Endothelial cell of umbilical vein (primary cell): ENCODE measurements at regions not wholly inside any gene's neighbourhood (a gene's known extent, or its start where the extent isn't known, plus 50 kb on each side); places are given as distances from the start of the nearest gene placed in this dataset.

Experiments used
- BruUV-seq: library from RNA; stranded (reverse); fragments of 400-500 nt; replicated peaks from 2 replicates; lab custom pipeline; 2021; lab: Mats Ljungman, UMichigan
- CTCF ChIA-PET: fragments of 300-600, 350-600 bp; sonication (Branson Sonifier 250); formaldehyde crosslinking; loops from one replicate; lab custom pipeline; 2021; ENCODE audit warnings: antibody characterized with exemption, inconsistent platforms; lab: Charles Lee
- POLR2A ChIA-PET: fragments of 300-600, 350-600 bp; sonication (Branson Sonifier 250); formaldehyde crosslinking; loops from one replicate; lab custom pipeline; 2021; ENCODE audit warnings: antibody characterized with exemption, inconsistent platforms; lab: Charles Lee
- DNase-seq: peaks from one replicate; pipeline ENCODE4 v3.0.0-alpha.2; 2011; ENCODE audit warnings: low read depth, low spot score
- FAIRE-seq: peaks from 2 replicates; lab custom pipeline; 2011; peaks lifted over from hg19 to GRCh38; lab: Jason Lieb, UNC
- H2AFZ ChIP-seq: 2 replicates; pipeline ENCODE4 v1.6.0; 2012; ENCODE audit warnings: low read depth, low read length, control low read depth, inconsistent platforms
- H3K27ac ChIP-seq: 2 replicates; pipeline ENCODE4 v1.5.1; 2011; ENCODE audit warnings: low read depth, mild to moderate bottlenecking, control low read depth, low read length, moderate library complexity; ENCODE audit not compliant: insufficient read depth
- H3K27me3 ChIP-seq, 2 experiments: 2 replicates each; pipeline versions ENCODE4 v1.6.0 to v1.6.1; 2011; ENCODE audit warnings: low read length in 2 of 2, mixed read lengths in 1 of 2; ENCODE audit not compliant: control insufficient read depth in 2 of 2, insufficient read depth in 2 of 2
- H3K36me3 ChIP-seq, 2 experiments: 2 replicates in 1 of 2; 3 replicates in 1 of 2; pipeline ENCODE4 v1.5.1; 2011; ENCODE audit warnings: low read length in 2 of 2, mild to moderate bottlenecking in 1 of 2, moderate library complexity in 1 of 2; ENCODE audit not compliant: control insufficient read depth in 2 of 2, insufficient read depth in 2 of 2; ENCODE audit errors: extremely low read depth in 1 of 2
- H3K4me1 ChIP-seq: 3 replicates; pipeline ENCODE4 v1.5.1; 2011; ENCODE audit warnings: mild to moderate bottlenecking, low read length; ENCODE audit not compliant: control insufficient read depth, insufficient read depth; ENCODE audit errors: extremely low read depth
- H3K4me2 ChIP-seq: 2 replicates; pipeline ENCODE4 v1.6.1; 2011; ENCODE audit warnings: low read length, control low read depth, mixed read lengths; ENCODE audit not compliant: insufficient read depth
- H3K4me3 ChIP-seq, 3 experiments: fragments of 200-600 bp in 1 of 3; sonication (generic), shearing (Covaris generic) in 1 of 3; replicated peaks in 1 of 3; 2 replicates each; pipeline ENCODE4 v1.5.1; 2011 to 2016; ENCODE audit warnings: control low read depth in 3 of 3, low read length in 3 of 3, mild to moderate bottlenecking in 2 of 3, inconsistent platforms in 1 of 3, low read depth in 1 of 3, moderate library complexity in 1 of 3; ENCODE audit not compliant: insufficient read depth in 1 of 3
- H3K79me2 ChIP-seq: 2 replicates; pipeline ENCODE4 v1.6.0; 2012; ENCODE audit warnings: low read length, inconsistent platforms; ENCODE audit not compliant: control insufficient read depth, insufficient read depth
- H3K9ac ChIP-seq: replicated peaks from 2 replicates; pipeline ENCODE3; 2011; ENCODE audit warnings: low read length, control low read depth; ENCODE audit not compliant: insufficient read depth; ENCODE audit errors: extremely low read depth
- H3K9me1 ChIP-seq: replicated peaks from 3 replicates; pipeline ENCODE4 v1.6.0; 2011; ENCODE audit warnings: mild to moderate bottlenecking, low read length; ENCODE audit not compliant: control insufficient read depth, insufficient read depth; ENCODE audit errors: extremely low read depth
- H3K9me3 ChIP-seq: replicated peaks from 2 replicates; pipeline ENCODE4 v1.5.1; 2012; ENCODE audit warnings: low read length, inconsistent platforms; ENCODE audit not compliant: control insufficient read depth, insufficient read depth
- H4K20me1 ChIP-seq: replicated peaks from 2 replicates; pipeline ENCODE3; 2011; ENCODE audit warnings: mild to moderate bottlenecking, low read length; ENCODE audit not compliant: control insufficient read depth, insufficient read depth; ENCODE audit errors: extremely low read depth
- EZH2 ChIP-seq: IDR thresholded peaks from 2 replicates; pipeline ENCODE4 v1.6.1; 2012; ENCODE audit warnings: borderline replicate concordance, low read depth, mild to moderate bottlenecking, moderate library complexity, low read length, inconsistent platforms; ENCODE audit not compliant: severe bottlenecking
- FOS ChIP-seq: IDR thresholded peaks from 2 replicates; pipeline ENCODE4 v1.6.1; 2011; ENCODE audit warnings: mild to moderate bottlenecking, low read length, moderate library complexity, borderline replicate concordance; ENCODE audit not compliant: insufficient read depth
- GATA2 ChIP-seq: IDR thresholded peaks from 2 replicates; pipeline ENCODE4 v1.7.0; 2011; ENCODE audit warnings: low read depth, mild to moderate bottlenecking, moderate library complexity, mixed read lengths, low read length; ENCODE audit not compliant: insufficient read length, insufficient read depth
- JUN ChIP-seq: IDR thresholded peaks from 2 replicates; pipeline ENCODE4 v1.6.1; 2011; ENCODE audit warnings: borderline replicate concordance, low read depth; ENCODE audit not compliant: insufficient read length, insufficient read depth
- MAX ChIP-seq: IDR thresholded peaks from 2 replicates; pipeline ENCODE4 v1.6.1; 2011; ENCODE audit not compliant: insufficient read depth, insufficient read length
- MYC ChIP-seq: IDR thresholded peaks from one replicate; pipeline ENCODE4 v1.6.1; 2011; ENCODE audit warnings: mild to moderate bottlenecking, low read depth, low read length
- POLR2A ChIP-seq: IDR thresholded peaks from 2 replicates; pipeline ENCODE4 v1.6.1; 2012; ENCODE audit warnings: low read depth, mild to moderate bottlenecking, control low read depth, low read length
- POLR2AphosphoS5 ChIP-seq: IDR thresholded peaks from 2 replicates; pipeline ENCODE4 v1.6.1; 2012; ENCODE audit warnings: low read depth, mild to moderate bottlenecking, control low read depth, low read length, moderate library complexity; ENCODE audit not compliant: insufficient read depth
- dilution Hi-C: fragments of 300-500 bp; cut with MboI; formaldehyde crosslinking; loops from one replicate; pipeline ENCODE4 v1.15.0; 2019; ENCODE audit warnings: low sequenced_read_pairs; ENCODE audit not compliant: extremely low pct_ligation_motif_present
- intact Hi-C: fragments of 100-400 bp; cut with micrococcal nuclease; formaldehyde crosslinking; loops from one replicate; pipeline ENCODE4 v1.10.0; 2022
- TF ChIP-seq, protein P1 (sequence below), 2 donors: IDR thresholded peaks; 1 replicate in 1 of 2; 2 replicates in 1 of 2; pipeline ENCODE4 v1.5.1; 2011; ENCODE audit warnings: low read length in 2 of 2, mild to moderate bottlenecking in 2 of 2, moderate library complexity in 2 of 2, control low read depth in 1 of 2, inconsistent platforms in 1 of 2, low read depth in 1 of 2; ENCODE audit not compliant: insufficient read depth in 1 of 2; ENCODE audit errors: extremely low read depth in 1 of 2

GRCh38 chr11:38543986-38544385 lies 1946.0 kb upstream of the RAG2 start:
- Histone ChIP-seq H2AFZ (no peak overlapping the region), H3K27me3 (no peaks in the 10 kb centered on the region), H3K9ac (no peak overlapping the region), H3K36me3 (no peaks in the 10 kb centered on the region), H3K4me3 (no peak overlapping the region), H3K79me2 (no peaks in the 10 kb centered on the region), H4K20me1 (no peaks in the 10 kb centered on the region), H3K9me3 (no peaks in the 10 kb centered on the region), H3K4me2 (no peak overlapping the region), H3K9me1 (no peaks in the 10 kb centered on the region), H3K27ac (no peak overlapping the region), H3K4me1 (no peaks in the 10 kb centered on the region)
- TF ChIP-seq GATA2 (no peak), FOS (no peak), MAX (no peak)
- TF ChIP-seq, protein P1, sequence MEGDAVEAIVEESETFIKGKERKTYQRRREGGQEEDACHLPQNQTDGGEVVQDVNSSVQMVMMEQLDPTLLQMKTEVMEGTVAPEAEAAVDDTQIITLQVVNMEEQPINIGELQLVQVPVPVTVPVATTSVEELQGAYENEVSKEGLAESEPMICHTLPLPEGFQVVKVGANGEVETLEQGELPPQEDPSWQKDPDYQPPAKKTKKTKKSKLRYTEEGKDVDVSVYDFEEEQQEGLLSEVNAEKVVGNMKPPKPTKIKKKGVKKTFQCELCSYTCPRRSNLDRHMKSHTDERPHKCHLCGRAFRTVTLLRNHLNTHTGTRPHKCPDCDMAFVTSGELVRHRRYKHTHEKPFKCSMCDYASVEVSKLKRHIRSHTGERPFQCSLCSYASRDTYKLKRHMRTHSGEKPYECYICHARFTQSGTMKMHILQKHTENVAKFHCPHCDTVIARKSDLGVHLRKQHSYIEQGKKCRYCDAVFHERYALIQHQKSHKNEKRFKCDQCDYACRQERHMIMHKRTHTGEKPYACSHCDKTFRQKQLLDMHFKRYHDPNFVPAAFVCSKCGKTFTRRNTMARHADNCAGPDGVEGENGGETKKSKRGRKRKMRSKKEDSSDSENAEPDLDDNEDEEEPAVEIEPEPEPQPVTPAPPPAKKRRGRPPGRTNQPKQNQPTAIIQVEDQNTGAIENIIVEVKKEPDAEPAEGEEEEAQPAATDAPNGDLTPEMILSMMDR (IDR thresholded peaks at IDR 0.05; ENCODE audit: extremely low read depth in 1 of 2, insufficient read depth in 1 of 2, low read depth in 1 of 2, low read length in 2 of 2), result no peak
- intact Hi-C loops (no loop called here), dilution Hi-C loops (no loop called here)
- POLR2A ChIA-PET, result no interaction called here
- DNase-seq, result no peak
- no peak for FAIRE-seq
- CTCF ChIA-PET, result no interaction called here
- no TSS peak for BruUV-seq

- DNase-seq, result no peak
- no peak overlapping the region for H3K27ac ChIP-seq
Observed at GRCh38 chr11:38543311-38543710, 1945.3 kb upstream of the RAG2 start.

More at GRCh38 chr11:38543311-38543710, 1945.3 kb upstream of the RAG2 start:
- BruUV-seq, result no TSS peak
- Histone ChIP-seq H4K20me1 (no peaks in the 10 kb centered on the region), H2AFZ (no peak overlapping the region), H3K27me3 (no peaks in the 10 kb centered on the region), H3K79me2 (no peaks in the 10 kb centered on the region), H3K36me3 (no peaks in the 10 kb centered on the region), H3K4me3 (no peak overlapping the region), H3K4me1 (no peaks in the 10 kb centered on the region), H3K9me1 (no peaks in the 10 kb centered on the region), H3K9ac (no peak overlapping the region), H3K4me2 (no peak overlapping the region), H3K9me3 (no peaks in the 10 kb centered on the region)
- CTCF ChIA-PET, result no interaction called here
- TF ChIP-seq JUN (no peak), FOS (no peak), GATA2 (no peak), MAX (no peak), EZH2 (no peak), POLR2A (no peak), POLR2AphosphoS5 (no peak), MYC (no peak)
- TF ChIP-seq, protein P1 (IDR thresholded peaks at IDR 0.05; ENCODE audit: extremely low read depth in 1 of 2, insufficient read depth in 1 of 2, low read depth in 1 of 2, low read length in 2 of 2), result no peak
- POLR2A ChIA-PET, result no interaction called here
- intact Hi-C loops, result no loop called here
- dilution Hi-C loops, result no loop called here
- no peak for FAIRE-seq
